HG03060 (cell line): ENCODE measurements at regions not wholly inside any gene's neighbourhood (a gene's known extent, or its start where the extent isn't known, plus 50 kb on each side); places are given as distances from the start of the nearest gene placed in this dataset.
"Not testable (repeated sequence)": the region's sequence is repeated elsewhere in the genome, so short reads cannot be mapped to it uniquely, and the experiment has no call there.

Experiments
- ATAC-seq: cut with Tn5 transposase; IDR thresholded peaks from one replicate; pipeline ENCODE4 v1.9.1; 2021; ENCODE audit warnings: low read depth, moderate number of reproducible peaks; ENCODE audit not compliant: unreplicated experiment

GRCh38 chr7:106563466-106564150, 97.3 kb downstream of the CCDC71L start:
- ATAC-seq: no peak

GRCh38 chr7:106562711-106563366, 98.1 kb downstream of the CCDC71L start:
- no peak for ATAC-seq

- no peak for ATAC-seq
Measured at GRCh38 chr7:106561666-106562411, 99.1 kb downstream of the CCDC71L start.

GRCh38 chr7:106561151-106561550, 99.8 kb downstream of the CCDC71L start:
- ATAC-seq: no peak

GRCh38 chr7:106560482-106560881, 100.5 kb downstream of the CCDC71L start:
- no peak for ATAC-seq

GRCh38 chr7:106556244-106556643, 104.7 kb downstream of the CCDC71L start:
- ATAC-seq: not testable (repeated sequence)

GRCh38 chr7:106554623-106555022, 106.3 kb downstream of the CCDC71L start:
- not testable (repeated sequence) for ATAC-seq

GRCh38 chr7:106553446-106553836, 107.5 kb downstream of the CCDC71L start:
- ATAC-seq: no peak

GRCh38 chr7:106552645-106553445, 108.1 kb downstream of the CCDC71L start:
- ATAC-seq: peak; percentile 85

GRCh38 chr7:106551936-106552335, 109.0 kb downstream of the CCDC71L start:
- ATAC-seq: no peak

- ATAC-seq: no peak
Measured at GRCh38 chr7:106548491-106548890, 112.5 kb downstream of the CCDC71L start.

- ATAC-seq: no peak
Measured at GRCh38 chr7:106545275-106545674, 115.7 kb downstream of the CCDC71L start.

GRCh38 chr7:106543221-106543757, 117.7 kb downstream of the CCDC71L start:
- ATAC-seq: no peak

GRCh38 chr7:106542550-106543220, 118.3 kb downstream of the CCDC71L start:
- no peak for ATAC-seq

GRCh38 chr7:106538638-106539037, 122.3 kb downstream of the CCDC71L start:
- no peak for ATAC-seq

- no peak for ATAC-seq
Measured at GRCh38 chr7:106537119-106537518, 123.8 kb downstream of the CCDC71L start.

GRCh38 chr7:106536079-106536478, 124.9 kb downstream of the CCDC71L start:
- no peak for ATAC-seq

GRCh38 chr7:106535234-106535932, 125.6 kb downstream of the CCDC71L start:
- ATAC-seq: no peak

- ATAC-seq: no peak
Measured at GRCh38 chr7:106534271-106534846, 126.6 kb downstream of the CCDC71L start.
